ENCODE measurements at regions not wholly inside any gene's neighbourhood (a gene's known extent, or its start where the extent isn't known, plus 50 kb on each side); places are given as distances from the start of the nearest gene placed in this dataset.

GRCh38 chr12:87302126-87302745, 727.0 kb downstream of the C12orf50 start:
- DNase-seq (ENCODE audit: low spot score in 2 of 2) (no peak), FAIRE-seq (no peak)

GRCh38 chr12:87290505-87290904, 738.7 kb downstream of the C12orf50 start:
- DNase-seq (ENCODE audit: low spot score in 2 of 2), result no peak
- no peak for FAIRE-seq

GRCh38 chr12:87283886-87284285, 745.3 kb downstream of the C12orf50 start:
- no peak for FAIRE-seq
- DNase-seq (ENCODE audit: low spot score in 2 of 2), result no peak

GRCh38 chr12:87283111-87283510, 746.1 kb downstream of the C12orf50 start:
- DNase-seq (ENCODE audit: low spot score in 2 of 2) (no peak), FAIRE-seq (no peak)

GRCh38 chr12:87280893-87281292, 748.3 kb downstream of the C12orf50 start:
- no peak for FAIRE-seq
- no peak for DNase-seq (ENCODE audit: low spot score in 2 of 2)

- FAIRE-seq, result no peak
Measured at GRCh38 chr12:87280356-87280755, 748.8 kb downstream of the C12orf50 start.

GRCh38 chr12:87274594-87275245, 754.5 kb downstream of the C12orf50 start:
- no peak for FAIRE-seq
- no peak for DNase-seq (ENCODE audit: low spot score in 2 of 2)

More at GRCh38 chr12:87280356-87280755, 748.8 kb downstream of the C12orf50 start:
- DNase-seq (ENCODE audit: low spot score in 2 of 2), result no peak

- DNase-seq (ENCODE audit: low spot score in 2 of 2) (no peak), FAIRE-seq (no peak)
Measured at GRCh38 chr12:87272851-87273250, 756.4 kb downstream of the C12orf50 start.

GRCh38 chr12:87270919-87271318, 758.3 kb downstream of the C12orf50 start:
- no peak for FAIRE-seq

GRCh38 chr12:87266305-87266704, 762.9 kb downstream of the C12orf50 start:
- no peak for FAIRE-seq

More at GRCh38 chr12:87270919-87271318, 758.3 kb downstream of the C12orf50 start:
- DNase-seq (ENCODE audit: low spot score in 2 of 2), result no peak

GRCh38 chr12:87259391-87259790, 769.8 kb downstream of the C12orf50 start:
- FAIRE-seq, result no peak
- no peak for DNase-seq (ENCODE audit: low spot score in 2 of 2)

More at GRCh38 chr12:87266305-87266704, 762.9 kb downstream of the C12orf50 start:
- no peak for DNase-seq (ENCODE audit: low spot score in 2 of 2)

- no peak for FAIRE-seq
- no peak for DNase-seq (ENCODE audit: low spot score in 2 of 2)
Measured at GRCh38 chr12:87254381-87255030, 774.7 kb downstream of the C12orf50 start.

- no peak for DNase-seq (ENCODE audit: low spot score in 2 of 2)
- FAIRE-seq, result no peak
Measured at GRCh38 chr12:87253157-87253556, 776.0 kb downstream of the C12orf50 start.

- no peak for DNase-seq (ENCODE audit: low spot score in 2 of 2)
- FAIRE-seq, result no peak
Measured at GRCh38 chr12:87246726-87247125, 782.5 kb downstream of the C12orf50 start.

- no peak for DNase-seq (ENCODE audit: low spot score in 2 of 2)
- FAIRE-seq, result no peak
Measured at GRCh38 chr12:87238466-87238865, 790.7 kb downstream of the C12orf50 start.

GRCh38 chr12:87234898-87235297, 794.3 kb downstream of the C12orf50 start:
- DNase-seq (ENCODE audit: low spot score in 2 of 2), result no peak
- no peak for FAIRE-seq

- FAIRE-seq (no peak), DNase-seq (ENCODE audit: low spot score in 2 of 2) (no peak)
Measured at GRCh38 chr12:87233671-87234070, 795.5 kb downstream of the C12orf50 start.

GRCh38 chr12:87231818-87232217, 797.4 kb downstream of the C12orf50 start:
- DNase-seq (ENCODE audit: low spot score in 2 of 2) (no peak), FAIRE-seq (no peak)

GRCh38 chr12:87230441-87230840, 798.8 kb downstream of the C12orf50 start:
- FAIRE-seq (no peak), DNase-seq (ENCODE audit: low spot score in 2 of 2) (no peak)

GRCh38 chr12:87227162-87227561, 802.0 kb downstream of the C12orf50 start:
- DNase-seq (ENCODE audit: low spot score in 2 of 2), result no peak
- no peak for FAIRE-seq

- DNase-seq (ENCODE audit: low spot score in 2 of 2), result no peak
- FAIRE-seq, result no peak
Measured at GRCh38 chr12:87217491-87217890, 811.7 kb downstream of the C12orf50 start.

GRCh38 chr12:87216436-87216835, 812.8 kb downstream of the C12orf50 start:
- FAIRE-seq, result no peak
- no peak for DNase-seq (ENCODE audit: low spot score in 2 of 2)
